22Rv1 (cell line): ENCODE measurements at regions not wholly inside any gene's neighbourhood (a gene's known extent, or its start where the extent isn't known, plus 50 kb on each side); places are given as distances from the start of the nearest gene placed in this dataset.

Experiments used
- CTCF ChIP-seq: fragments of 450-650 bp; IDR thresholded peaks from 2 replicates; pipeline ENCODE4 v1.5.1; 2017; ENCODE audit warnings: mild to moderate bottlenecking
- ZFX ChIP-seq: fragments of 450-650 bp; IDR thresholded peaks from 2 replicates; pipeline ENCODE4 v1.6.1; 2017; ENCODE audit warnings: antibody characterized with exemption, borderline replicate concordance

GRCh38 chr9:29625931-29626330 lies 2052.7 kb upstream of the C9orf72 start:
- TF ChIP-seq CTCF (no peak), ZFX (no peak)
